Loucy (cell line): ENCODE measurements at regions not wholly inside any gene's neighbourhood (a gene's known extent, or its start where the extent isn't known, plus 50 kb on each side); places are given as distances from the start of the nearest gene placed in this dataset.

ENCODE experiments used
- H2AFZ ChIP-seq: fragments of 200-600 bp; sonication (generic); 2 replicates; pipeline ENCODE4 v1.6.0; 2016; ENCODE audit warnings: antibody characterized with exemption, mild to moderate bottlenecking, low read length, moderate library complexity
- H3F3A ChIP-seq: fragments of 200-600 bp; 2 replicates; pipeline ENCODE4 v1.6.0; 2016; ENCODE audit warnings: antibody characterized with exemption, low read depth, mild to moderate bottlenecking
- H3K27me3 ChIP-seq: fragments of 200-600 bp; sonication (generic); 2 replicates; pipeline ENCODE4 v1.6.1; 2014; ENCODE audit warnings: low read length, mild to moderate bottlenecking; ENCODE audit not compliant: insufficient read depth, poor library complexity, severe bottlenecking
- H3K36me3 ChIP-seq: fragments of 200-600 bp; sonication (generic); 2 replicates; pipeline ENCODE4 v1.6.1; 2016; ENCODE audit warnings: low read length; ENCODE audit not compliant: insufficient read depth
- H3K4me1 ChIP-seq: fragments of 200-600 bp; sonication (generic); 2 replicates; pipeline ENCODE4 v1.5.1; 2014; ENCODE audit warnings: low read length, mild to moderate bottlenecking; ENCODE audit not compliant: insufficient read depth, poor library complexity, severe bottlenecking
- H3K4me2 ChIP-seq: fragments of 200-600 bp; sonication (generic); 2 replicates; pipeline ENCODE4 v1.6.0; 2014; ENCODE audit warnings: antibody characterized with exemption, low read length, low read depth, mild to moderate bottlenecking; ENCODE audit not compliant: poor library complexity, severe bottlenecking
- H3K4me3 ChIP-seq: fragments of 200-600 bp; sonication (generic); 2 replicates; pipeline ENCODE4 v1.5.1; 2014; ENCODE audit warnings: low read length, mild to moderate bottlenecking, mixed read lengths; ENCODE audit not compliant: poor library complexity, severe bottlenecking
- H3K79me2 ChIP-seq: fragments of 200-600 bp; sonication (generic); 2 replicates; pipeline ENCODE4 v1.6.1; 2014; ENCODE audit warnings: low read length; ENCODE audit not compliant: insufficient read depth
- H3K9ac ChIP-seq: fragments of 200-600 bp; sonication (generic); 2 replicates; pipeline ENCODE4 v1.6.0; 2014; ENCODE audit warnings: mild to moderate bottlenecking, low read depth, low read length, moderate library complexity; ENCODE audit not compliant: poor library complexity, severe bottlenecking
- H3K9me2 ChIP-seq: fragments of 200-600 bp; sonication (generic); replicated peaks from 2 replicates; pipeline ENCODE4 v1.6.1; 2016; ENCODE audit warnings: low read depth, low read length, mixed read lengths
- H3K9me3 ChIP-seq: fragments of 200-600 bp; sonication (generic); 2 replicates; pipeline ENCODE4 v1.6.1; 2014; ENCODE audit warnings: mild to moderate bottlenecking, antibody characterized with exemption, low read length, low read depth; ENCODE audit not compliant: insufficient read depth
- H4K20me1 ChIP-seq: fragments of 200-600 bp; sonication (generic); 2 replicates; pipeline ENCODE4 v1.6.0; 2014; ENCODE audit warnings: antibody characterized with exemption, low read length, mild to moderate bottlenecking; ENCODE audit not compliant: insufficient read depth, poor library complexity, severe bottlenecking
- CTCF ChIP-seq: fragments of 200-600 bp; sonication (generic); conservative IDR thresholded peaks from 2 replicates; pipeline ENCODE4 v1.5.1; 2014; ENCODE audit warnings: mild to moderate bottlenecking, antibody characterized with exemption, low read length
- EZH2phosphoT487 ChIP-seq: fragments of 200-600 bp; IDR thresholded peaks from 2 replicates; pipeline ENCODE4 v1.6.1; 2018; ENCODE audit warnings: antibody characterized with exemption, mild to moderate bottlenecking, moderate library complexity, borderline replicate concordance

- Histone ChIP-seq H3K27me3 (no peaks in the 10 kb centered on the region), H3K4me1 (peaks cover 27% of the 10 kb centered on the region), H3K79me2 (no peaks in the 10 kb centered on the region), H3K4me2 (no peak overlapping the region), H3K9me3 (no peaks in the 10 kb centered on the region), H3K9me2 (no peaks in the 10 kb centered on the region), H2AFZ (no peak overlapping the region), H3K4me3 (no peak overlapping the region), H3F3A (no peaks in the 10 kb centered on the region), H3K36me3 (no peaks in the 10 kb centered on the region), H3K9ac (no peak overlapping the region), H4K20me1 (no peaks in the 10 kb centered on the region)
- TF ChIP-seq EZH2phosphoT487: no peak
- no peak for TF ChIP-seq CTCF
Measured at GRCh38 chr1:57982852-57983251, 559.0 kb upstream of the DAB1 start.

GRCh38 chr1:57976216-57976615, 552.4 kb upstream of the DAB1 start:
- H4K20me1 ChIP-seq: no peaks in the 10 kb centered on the region
- no peaks in the 10 kb centered on the region for H3K9me3 ChIP-seq
- H3K27me3 ChIP-seq: no peaks in the 10 kb centered on the region
- no peak overlapping the region for H3K9ac ChIP-seq
- TF ChIP-seq EZH2phosphoT487: no peak
- no peaks in the 10 kb centered on the region for H3K9me2 ChIP-seq
- no peaks in the 10 kb centered on the region for H3K36me3 ChIP-seq
- no peak overlapping the region for H2AFZ ChIP-seq
- no peak overlapping the region for H3K4me3 ChIP-seq
- no peaks in the 10 kb centered on the region for H3K4me1 ChIP-seq
- H3F3A ChIP-seq: no peaks in the 10 kb centered on the region
- H3K4me2 ChIP-seq: no peak overlapping the region
- H3K79me2 ChIP-seq: no peaks in the 10 kb centered on the region

- Histone ChIP-seq H3K9me3 (no peaks in the 10 kb centered on the region), H3K4me2 (no peak overlapping the region), H3K4me1 (no peaks in the 10 kb centered on the region), H3K9ac (no peak overlapping the region), H3K36me3 (no peaks in the 10 kb centered on the region), H3K4me3 (no peak overlapping the region), H2AFZ (no peak overlapping the region), H3K79me2 (no peaks in the 10 kb centered on the region), H4K20me1 (no peaks in the 10 kb centered on the region), H3K9me2 (no peaks in the 10 kb centered on the region), H3K27me3 (no peaks in the 10 kb centered on the region), H3F3A (no peaks in the 10 kb centered on the region)
- TF ChIP-seq EZH2phosphoT487 (no peak), CTCF (no peak)
Measured at GRCh38 chr1:57968321-57968720, 544.5 kb upstream of the DAB1 start.

GRCh38 chr1:57966751-57967406, 543.0 kb upstream of the DAB1 start:
- no peaks in the 10 kb centered on the region for H3K9me2 ChIP-seq
- no peak overlapping the region for H3K4me3 ChIP-seq
- H3K4me2 ChIP-seq: no peak overlapping the region
- H3K9me3 ChIP-seq: no peaks in the 10 kb centered on the region
- H3K79me2 ChIP-seq: no peaks in the 10 kb centered on the region
- no peaks in the 10 kb centered on the region for H3F3A ChIP-seq
- no peaks in the 10 kb centered on the region for H3K27me3 ChIP-seq
- no peaks in the 10 kb centered on the region for H4K20me1 ChIP-seq
- no peaks in the 10 kb centered on the region for H3K36me3 ChIP-seq
- no peaks in the 10 kb centered on the region for H3K4me1 ChIP-seq
- no peak overlapping the region for H3K9ac ChIP-seq
- no peak for TF ChIP-seq EZH2phosphoT487
- no peak for TF ChIP-seq CTCF
- no peak overlapping the region for H2AFZ ChIP-seq
